Heart left ventricle (tissue), 16 donors: ENCODE measurements at regions not wholly inside any gene's neighbourhood (a gene's known extent, or its start where the extent isn't known, plus 50 kb on each side); places are given as distances from the start of the nearest gene placed in this dataset.
"Not testable (repeated sequence)": the region's sequence is repeated elsewhere in the genome, so short reads cannot be mapped to it uniquely, and the experiment has no call there.

Experiments used
- ATAC-seq, 4 donors: fragments of 200-7000 bp; cut with Tn5 transposase; one replicate each; pipeline ENCODE4 v1.9.1; 2020 to 2022; ENCODE audit warnings: moderate library complexity in 4 of 4, mild to moderate bottlenecking in 3 of 4, moderate number of reproducible peaks in 1 of 4
- DNase-seq, 5 donors: peaks; one replicate each; pipeline ENCODE4 v3.0.0-alpha.2; 2020
- H3K27ac ChIP-seq, 12 donors: fragments of 200-600 bp; sonication (generic) in 4 of 12; one replicate each; pipeline versions ENCODE4 v1.5.0 to v1.8.0; 2016 to 2022; ENCODE audit warnings: mild to moderate bottlenecking in 2 of 12
- H3K27me3 ChIP-seq, 9 donors: fragments of 200-600 bp; sonication (generic) in 2 of 9; one replicate each; pipeline versions ENCODE4 v1.5.1 to v1.8.0; 2016 to 2022; ENCODE audit warnings: mild to moderate bottlenecking in 3 of 9
- H3K36me3 ChIP-seq, 9 donors: fragments of 200-600 bp; sonication (generic) in 2 of 9; one replicate each; pipeline versions ENCODE4 v1.5.0 to v1.8.0; 2018 to 2022; ENCODE audit warnings: mild to moderate bottlenecking in 2 of 9
- H3K4me1 ChIP-seq, 12 donors: fragments of 200-600 bp; sonication (generic) in 4 of 12; one replicate each; pipeline versions ENCODE4 v1.5.0 to v1.8.0; 2016 to 2022; ENCODE audit warnings: mild to moderate bottlenecking in 3 of 12
- H3K4me3 ChIP-seq, 12 donors: fragments of 200-600 bp; sonication (generic) in 4 of 12; one replicate each; pipeline versions ENCODE4 v1.5.0 to v1.8.0; 2017 to 2022; ENCODE audit warnings: mild to moderate bottlenecking in 9 of 12, moderate library complexity in 4 of 12
- H3K9me3 ChIP-seq, 12 donors: fragments of 200-600 bp; sonication (generic) in 4 of 12; one replicate each; pipeline versions ENCODE4 v1.5.0 to v1.8.0; 2016 to 2022; ENCODE audit warnings: mild to moderate bottlenecking in 1 of 12
- CTCF ChIP-seq, 12 donors: fragments of 200-600 bp; sonication (generic) in 4 of 12; IDR thresholded peaks; one replicate each; pipeline versions ENCODE4 v1.5.0 to v1.8.0; 2018 to 2022; ENCODE audit warnings: antibody characterized with exemption in 12 of 12, mild to moderate bottlenecking in 5 of 12
- POLR2A ChIP-seq, 2 donors: fragments of 450-650 bp; IDR thresholded peaks; one replicate each; pipeline ENCODE4 v1.6.1; 2017; ENCODE audit warnings: antibody characterized with exemption in 2 of 2, mild to moderate bottlenecking in 2 of 2, moderate library complexity in 2 of 2
- WGBS, 4 donors: extraction: QIAGEN DNeasy Blood & Tissue Kit in 2 of 4; methylation state at CpG; one replicate each; pipeline versions ENCODE4 v1.1.5 to v1.1.7; 2013 to 2018; 5-methylcytosine and 5-hydroxymethylcytosine counted together
- intact Hi-C, 10 donors: fragments of 100-400 bp; cut with DNase I; formaldehyde crosslinking; loops; one replicate each; pipeline versions ENCODE4 v1.11.1 to v1.14.2; 2022
- donor health status: ischemic (EF 13 %, LVEDD 7.1; RV severe dilation, severe dysfunction).
- donor health status: healthy with polysubstance abuse.
- donor health status: DM: no; HTN: yes; CAD: no.
- donor health status: DM: no; HTN: no; CAD: no.
- donor health status: ischemic (EF 25% LVEDD 6.9; RV normal size, moderate dysfunction).
- donor health status: ischemic (EF 25% LVEDD 5.7; RV mildly dilated, moderate dysfunction).
- donor health status: healthy.
- donor health status: DM: yes; HTN: yes; CAD: no.
- donor health status: ischemic (EF 35%, LVEDD 5.7; RV mildly dilated, moderate dysfunction).
- donor health status: nonischemic (EF 11% LVEDD 7.7; RV severe dilation, severe dysfunction).
- donor health status: DM: yes; HTN: yes; CAD: no.
- donor health status: PGD.
- donor health status: ischemic (EF 29% LVEDD 5.4; RV normal size, mild dysfunction).
- donor health status: nonischemic (EF 23%, LVEDD 6.1; RV moderate dilation, normal function).

GRCh38 chr10:65110009-65110408 is 1588.8 kb downstream of the REEP3 start:
- ATAC-seq (no peak), DNase-seq (no peak)
- H3K36me3 ChIP-seq: no peaks in the 10 kb centered on the region
- H3K4me1 ChIP-seq: no peaks in the 10 kb centered on the region
- TF ChIP-seq CTCF (IDR thresholded peaks at IDR 0.05) (no peak), POLR2A (IDR thresholded peaks at IDR 0.05) (no peak)
- no peak overlapping the region for H3K4me3 ChIP-seq
- H3K9me3 ChIP-seq: peaks cover 0 to 20% (median 11%) of the 10 kb centered on the region in 12 donors
- no peak overlapping the region for H3K27ac ChIP-seq
- WGBS, 4 donors: 61 to 76% (median 71%) methylated on average over 2 of the region's 2 CpGs
- intact Hi-C loops: no loop called here
- H3K27me3 ChIP-seq: no peaks in the 10 kb centered on the region

- H3K9me3 ChIP-seq: peaks cover 0 to 11% (median 4%) of the 10 kb centered on the region in 12 donors
- H3K27ac ChIP-seq, H3K36me3 ChIP-seq, ATAC-seq, H3K4me1 ChIP-seq, H3K4me3 ChIP-seq, DNase-seq, intact Hi-C loops, H3K27me3 ChIP-seq: not testable (repeated sequence)
- WGBS, 4 donors: 67 to 78% (median 74%) methylated on average over 6 of the region's 6 CpGs
Observed at GRCh38 chr10:65111059-65111458, 1589.9 kb downstream of the REEP3 start.

GRCh38 chr10:65112573-65112972 is 1591.4 kb downstream of the REEP3 start:
- DNase-seq (no peak), ATAC-seq (no peak)
- 54 to 72% (median 69%) methylated on average over 4 of the region's 4 CpGs for WGBS, 4 donors
- no peak for TF ChIP-seq POLR2A (IDR thresholded peaks at IDR 0.05)
- TF ChIP-seq CTCF (IDR thresholded peaks at IDR 0.05): no peak
- H3K4me3 ChIP-seq: no peak overlapping the region
- H3K27me3 ChIP-seq: no peaks in the 10 kb centered on the region
- intact Hi-C loops: no loop called here
- no peaks in the 10 kb centered on the region for H3K36me3 ChIP-seq
- H3K9me3 ChIP-seq: no peaks in the 10 kb centered on the region
- H3K4me1 ChIP-seq: no peaks in the 10 kb centered on the region
- H3K27ac ChIP-seq: no peak overlapping the region

- ATAC-seq: no peak
- WGBS, 4 donors: 56 to 76% (median 69%) methylated on average over 1 of the region's 1 CpG
- intact Hi-C loops: no loop called here
- TF ChIP-seq POLR2A (IDR thresholded peaks at IDR 0.05) (no peak), CTCF (IDR thresholded peaks at IDR 0.05) (no peak)
- Histone ChIP-seq H3K27me3 (no peaks in the 10 kb centered on the region), H3K4me3 (no peak overlapping the region), H3K27ac (no peak overlapping the region), H3K9me3 (no peaks in the 10 kb centered on the region), H3K36me3 (no peaks in the 10 kb centered on the region), H3K4me1 (no peaks in the 10 kb centered on the region)
- DNase-seq: no peak
Observed at GRCh38 chr10:65123120-65123519, 1601.9 kb downstream of the REEP3 start.

GRCh38 chr10:65125212-65125611 is 1604.0 kb downstream of the REEP3 start:
- no peak overlapping the region for H3K4me3 ChIP-seq
- H3K27me3 ChIP-seq: no peaks in the 10 kb centered on the region
- H3K36me3 ChIP-seq: no peaks in the 10 kb centered on the region
- H3K4me1 ChIP-seq: no peaks in the 10 kb centered on the region
- H3K27ac ChIP-seq: no peak overlapping the region
- H3K9me3 ChIP-seq: no peaks in the 10 kb centered on the region
- WGBS, 4 donors: 68 to 84% (median 80%) methylated on average over 2 of the region's 2 CpGs
- no peak for DNase-seq
- TF ChIP-seq POLR2A (IDR thresholded peaks at IDR 0.05) (no peak), CTCF (IDR thresholded peaks at IDR 0.05) (no peak)
- no peak for ATAC-seq
- intact Hi-C loops: no loop called here
